Endothelial cell (in vitro differentiated cells): ENCODE measurements at regions not wholly inside any gene's neighbourhood (a gene's known extent, or its start where the extent isn't known, plus 50 kb on each side); places are given as distances from the start of the nearest gene placed in this dataset.
A peak's percentile ranks its signal among the peaks of the same experiment; 100 is the strongest.

ENCODE experiments used
- DNase-seq: peaks from one replicate; pipeline ENCODE4 v3.0.0; 2021; ENCODE audit warnings: low spot score
- H3K27ac Mint-ChIP-seq: one replicate; pipeline ENCODE4 v1.8.0; 2021; ENCODE audit warnings: mixed read lengths, inconsistent platforms; ENCODE audit not compliant: unreplicated experiment
- H3K27me3 Mint-ChIP-seq: one replicate; pipeline ENCODE4 v1.8.0; 2021; ENCODE audit warnings: mild to moderate bottlenecking, moderate library complexity, mixed read lengths, inconsistent platforms; ENCODE audit not compliant: unreplicated experiment
- H3K36me3 Mint-ChIP-seq: one replicate; pipeline ENCODE4 v1.8.0; 2021; ENCODE audit warnings: mild to moderate bottlenecking, low read depth, mixed read lengths, inconsistent platforms; ENCODE audit not compliant: unreplicated experiment
- H3K4me1 Mint-ChIP-seq: one replicate; pipeline ENCODE4 v1.8.0; 2021; ENCODE audit warnings: mild to moderate bottlenecking, mixed read lengths, inconsistent platforms; ENCODE audit not compliant: unreplicated experiment
- H3K4me3 Mint-ChIP-seq: one replicate; pipeline ENCODE4 v1.8.0; 2021; ENCODE audit warnings: mild to moderate bottlenecking, mixed read lengths, inconsistent platforms; ENCODE audit not compliant: unreplicated experiment
- H3K9me3 Mint-ChIP-seq: one replicate; pipeline ENCODE4 v1.8.0; 2021; ENCODE audit warnings: mixed read lengths, inconsistent platforms; ENCODE audit not compliant: unreplicated experiment
- TF ChIP-seq, protein P1 (sequence below): fragments of 200-600 bp; sonication (generic); IDR thresholded peaks from one replicate; pipeline ENCODE4 v1.5.0; 2021; ENCODE audit warnings: antibody characterized with exemption; ENCODE audit not compliant: unreplicated experiment

DNA sequence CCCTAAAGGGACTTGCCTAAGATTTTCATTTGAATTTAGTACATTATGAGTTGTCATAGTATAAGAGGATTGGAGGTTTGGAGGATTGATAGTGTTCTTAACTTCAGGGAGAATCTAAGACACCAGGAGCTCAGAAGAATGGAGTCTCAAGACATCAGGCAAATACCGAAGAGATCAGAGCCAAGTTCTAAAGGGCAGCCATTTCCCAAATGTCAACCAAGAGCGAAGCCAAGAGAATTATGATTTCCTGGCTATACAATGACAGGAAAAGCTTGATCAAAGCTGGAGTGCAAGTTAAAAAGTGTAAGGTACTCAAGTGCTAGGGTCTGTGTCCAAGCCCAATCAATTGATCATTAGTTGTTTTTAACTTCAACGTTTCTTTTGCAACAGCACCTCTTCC lies 283.0 kb upstream of the FN1 start:
- no peaks in the 10 kb centered on the region for H3K36me3 Mint-ChIP-seq
- no peak overlapping the region for H3K4me3 Mint-ChIP-seq
- H3K27me3 Mint-ChIP-seq = peaks cover 4% of the 10 kb centered on the region
- peaks cover 28% of the 10 kb centered on the region for H3K4me1 Mint-ChIP-seq
- TF ChIP-seq, protein P1, sequence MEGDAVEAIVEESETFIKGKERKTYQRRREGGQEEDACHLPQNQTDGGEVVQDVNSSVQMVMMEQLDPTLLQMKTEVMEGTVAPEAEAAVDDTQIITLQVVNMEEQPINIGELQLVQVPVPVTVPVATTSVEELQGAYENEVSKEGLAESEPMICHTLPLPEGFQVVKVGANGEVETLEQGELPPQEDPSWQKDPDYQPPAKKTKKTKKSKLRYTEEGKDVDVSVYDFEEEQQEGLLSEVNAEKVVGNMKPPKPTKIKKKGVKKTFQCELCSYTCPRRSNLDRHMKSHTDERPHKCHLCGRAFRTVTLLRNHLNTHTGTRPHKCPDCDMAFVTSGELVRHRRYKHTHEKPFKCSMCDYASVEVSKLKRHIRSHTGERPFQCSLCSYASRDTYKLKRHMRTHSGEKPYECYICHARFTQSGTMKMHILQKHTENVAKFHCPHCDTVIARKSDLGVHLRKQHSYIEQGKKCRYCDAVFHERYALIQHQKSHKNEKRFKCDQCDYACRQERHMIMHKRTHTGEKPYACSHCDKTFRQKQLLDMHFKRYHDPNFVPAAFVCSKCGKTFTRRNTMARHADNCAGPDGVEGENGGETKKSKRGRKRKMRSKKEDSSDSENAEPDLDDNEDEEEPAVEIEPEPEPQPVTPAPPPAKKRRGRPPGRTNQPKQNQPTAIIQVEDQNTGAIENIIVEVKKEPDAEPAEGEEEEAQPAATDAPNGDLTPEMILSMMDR = no peak
- H3K27ac Mint-ChIP-seq = peak overlapping the region; percentile 57
- no peaks in the 10 kb centered on the region for H3K9me3 Mint-ChIP-seq
- no peak for DNase-seq

DNA sequence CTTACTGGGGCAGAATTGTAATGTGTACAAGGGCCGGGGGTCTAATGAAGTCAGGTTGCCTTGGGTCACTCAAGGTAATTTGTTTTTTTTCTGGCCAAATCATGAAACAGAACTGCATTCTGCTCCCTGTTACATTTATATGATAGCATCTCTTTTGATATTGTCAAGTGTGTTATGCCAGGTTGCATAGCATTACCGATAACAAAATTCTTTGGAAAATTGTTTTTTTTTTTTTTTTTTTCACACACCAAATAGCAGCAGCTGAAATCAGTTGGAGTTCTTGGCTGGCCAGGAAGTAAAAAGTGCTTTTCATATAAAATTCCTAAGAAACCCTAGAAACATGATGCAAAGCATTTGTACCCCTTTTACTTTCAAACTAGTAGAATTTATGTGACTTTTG lies 282.6 kb upstream of the FN1 start:
- H3K4me3 Mint-ChIP-seq = no peak overlapping the region
- TF ChIP-seq, protein P1 = no peak
- H3K4me1 Mint-ChIP-seq = peaks cover 32% of the 10 kb centered on the region
- no peak for DNase-seq
- no peaks in the 10 kb centered on the region for H3K36me3 Mint-ChIP-seq
- peak overlapping the region; percentile 9 for H3K27ac Mint-ChIP-seq
- H3K27me3 Mint-ChIP-seq = peaks cover 4% of the 10 kb centered on the region
- H3K9me3 Mint-ChIP-seq = no peaks in the 10 kb centered on the region

DNA sequence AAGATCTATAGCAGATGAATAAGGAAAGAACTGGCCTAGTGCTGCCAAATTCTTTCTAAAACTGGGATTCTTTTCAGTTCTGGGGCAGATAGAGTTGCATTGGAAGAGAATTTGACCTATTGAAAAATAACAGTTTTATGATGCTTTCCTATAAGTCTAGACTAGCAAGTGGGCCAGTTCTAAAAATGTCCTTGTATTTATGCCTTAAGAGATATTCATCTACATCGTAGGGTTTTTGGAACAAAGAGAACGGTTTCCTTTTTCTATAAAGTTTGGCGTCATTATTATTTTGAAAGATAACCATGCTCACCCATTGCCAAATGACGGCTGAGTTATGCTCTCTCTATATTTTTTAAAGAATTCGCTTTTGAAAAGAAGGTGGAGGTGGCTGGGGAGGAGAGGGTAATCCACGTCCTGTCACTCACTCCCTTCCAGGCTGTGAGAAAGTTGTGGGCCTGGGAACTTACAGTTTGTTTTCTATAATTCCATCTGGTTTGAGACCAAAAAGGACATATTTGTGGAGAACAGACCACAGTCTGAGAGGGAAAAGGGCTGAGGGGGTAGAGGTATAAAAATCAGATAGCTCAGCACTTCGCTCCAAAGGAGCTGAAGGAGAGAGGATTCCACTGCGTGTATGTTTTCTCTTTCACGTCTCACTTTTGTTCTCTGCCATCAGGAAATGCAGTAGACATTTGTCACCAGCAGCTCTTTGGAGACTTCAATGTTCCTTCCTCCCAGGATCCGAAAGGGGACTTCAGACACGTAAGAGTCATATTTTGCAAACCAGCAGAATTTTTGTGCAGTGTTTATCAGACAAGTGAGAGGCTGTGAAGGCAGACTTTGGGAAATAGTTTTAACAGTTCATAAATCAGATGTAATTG lies 281.9 kb upstream of the FN1 start:
- Mint-ChIP-seq H3K9me3 (no peaks in the 10 kb centered on the region), H3K27ac (peak overlapping the region; percentile 9), H3K4me1 (peaks cover 38% of the 10 kb centered on the region), H3K4me3 (no peak overlapping the region), H3K36me3 (no peaks in the 10 kb centered on the region), H3K27me3 (peaks cover 4% of the 10 kb centered on the region)
- TF ChIP-seq, protein P1 = no peak
- DNase-seq = no peak

DNA sequence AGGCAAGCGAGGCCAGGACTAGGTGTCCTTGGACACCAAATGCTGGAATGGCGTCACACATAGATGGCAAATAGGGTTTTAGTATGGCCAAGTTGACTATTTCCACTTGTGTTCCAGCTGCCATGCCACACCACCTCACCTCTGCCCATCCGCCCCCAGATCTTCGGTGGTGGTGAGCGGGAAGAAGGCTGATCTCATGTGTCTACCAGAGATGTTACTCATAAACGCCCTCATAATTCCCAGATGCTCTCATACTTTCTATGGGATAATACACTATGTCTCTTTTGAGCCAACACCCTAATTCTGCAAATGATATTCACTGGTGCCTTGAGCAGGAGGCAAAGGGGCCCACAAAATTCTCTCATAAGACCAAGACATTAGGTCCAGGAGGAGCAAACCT lies 281.1 kb upstream of the FN1 start:
- TF ChIP-seq, protein P1 = no peak
- Mint-ChIP-seq H3K27me3 (peaks cover 6% of the 10 kb centered on the region), H3K9me3 (no peaks in the 10 kb centered on the region), H3K4me1 (peaks cover 45% of the 10 kb centered on the region), H3K36me3 (no peaks in the 10 kb centered on the region), H3K4me3 (no peak overlapping the region), H3K27ac (no peak overlapping the region)
- no peak for DNase-seq
